Naive thymus-derived CD4-positive, alpha-beta T cell (primary cell): ENCODE measurements at regions not wholly inside any gene's neighbourhood (a gene's known extent, or its start where the extent isn't known, plus 50 kb on each side); places are given as distances from the start of the nearest gene placed in this dataset.

Experiments
- ATAC-seq: fragments of 150-1000 bp; cut with Tn5 transposase; 2 replicates; pipeline ENCODE4 v1.10.0; 2021; ENCODE audit warnings: mild to moderate bottlenecking, moderate library complexity
- CTCF ChIA-PET: fragments of 350-600 bp; sonication (Branson Sonifier 250); formaldehyde crosslinking; loops from one replicate; lab custom pipeline; 2021; ENCODE audit warnings: antibody characterized with exemption; lab: Charles Lee
- POLR2A ChIA-PET: fragments of 350-600 bp; sonication (Branson Sonifier 250); formaldehyde crosslinking; loops from one replicate; lab custom pipeline; 2021; ENCODE audit warnings: antibody characterized with exemption, inconsistent platforms; lab: Charles Lee
- DNase-seq, 9 donors: peaks; one replicate each; pipeline versions ENCODE4 v3.0.0 to v3.0.0-alpha.2; 2020 to 2022; ENCODE audit warnings: mixed read lengths in 1 of 9
- H3K27ac ChIP-seq: one replicate; pipeline ENCODE4 v1.7.0; 2013; ENCODE audit warnings: mild to moderate bottlenecking, low read depth, low read length, moderate library complexity
- H3K27me3 ChIP-seq, 2 donors: one replicate each; pipeline ENCODE4 v1.7.0; 2013; ENCODE audit warnings: low read length in 2 of 2, mild to moderate bottlenecking in 2 of 2, moderate library complexity in 2 of 2; ENCODE audit not compliant: control insufficient read depth in 2 of 2, insufficient read depth in 2 of 2
- H3K36me3 ChIP-seq, 3 experiments: 1 replicate in 2 of 3; 2 replicates in 1 of 3; pipeline ENCODE4 v1.7.0; 2013; ENCODE audit warnings: low read length in 3 of 3, mild to moderate bottlenecking in 3 of 3, moderate library complexity in 1 of 3; ENCODE audit not compliant: insufficient read depth in 3 of 3, control insufficient read depth in 2 of 3
- H3K4me1 ChIP-seq, 2 donors: one replicate each; pipeline ENCODE4 v1.7.0; 2013; ENCODE audit warnings: low read length in 2 of 2, mild to moderate bottlenecking in 2 of 2, moderate library complexity in 1 of 2; ENCODE audit not compliant: control insufficient read depth in 2 of 2, insufficient read depth in 2 of 2
- H3K4me3 ChIP-seq: 2 replicates; pipeline ENCODE4 v1.7.0; 2013; ENCODE audit warnings: mild to moderate bottlenecking, low read length
- H3K9me3 ChIP-seq, 3 experiments: 1 replicate in 2 of 3; 2 replicates in 1 of 3; pipeline ENCODE4 v1.7.0; 2013; ENCODE audit warnings: low read length in 3 of 3; ENCODE audit not compliant: control insufficient read depth in 2 of 3
- H3K27ac Mint-ChIP-seq, 9 donors: one replicate each; pipeline ENCODE4 v1.8.0; 2020 to 2022; ENCODE audit warnings: mixed read lengths in 9 of 9, mild to moderate bottlenecking in 8 of 9, moderate library complexity in 5 of 9, inconsistent platforms in 2 of 9
- H3K27me3 Mint-ChIP-seq, 5 donors: one replicate each; pipeline ENCODE4 v1.8.0; 2021 to 2022; ENCODE audit warnings: mixed read lengths in 5 of 5, mild to moderate bottlenecking in 1 of 5
- H3K36me3 Mint-ChIP-seq, 5 donors: one replicate each; pipeline ENCODE4 v1.8.0; 2020 to 2022; ENCODE audit warnings: mixed read lengths in 5 of 5, mild to moderate bottlenecking in 3 of 5, inconsistent platforms in 1 of 5
- H3K4me1 Mint-ChIP-seq, 7 donors: one replicate each; pipeline ENCODE4 v1.8.0; 2020 to 2022; ENCODE audit warnings: mixed read lengths in 7 of 7, mild to moderate bottlenecking in 3 of 7, inconsistent platforms in 1 of 7
- H3K4me3 Mint-ChIP-seq, 10 donors: one replicate each; pipeline ENCODE4 v1.8.0; 2020 to 2022; ENCODE audit warnings: mild to moderate bottlenecking in 10 of 10, mixed read lengths in 10 of 10, moderate library complexity in 6 of 10, inconsistent platforms in 2 of 10
- H3K9me3 Mint-ChIP-seq, 11 donors: one replicate each; pipeline ENCODE4 v1.8.0; 2020 to 2022; ENCODE audit warnings: mixed read lengths in 11 of 11, mild to moderate bottlenecking in 4 of 11, inconsistent platforms in 1 of 11, moderate library complexity in 1 of 11
- intact Hi-C, 2 donors: fragments of 100-400 bp; cut with micrococcal nuclease; formaldehyde crosslinking; loops; one replicate each; pipeline ENCODE4 v1.15.1; 2023

DNA sequence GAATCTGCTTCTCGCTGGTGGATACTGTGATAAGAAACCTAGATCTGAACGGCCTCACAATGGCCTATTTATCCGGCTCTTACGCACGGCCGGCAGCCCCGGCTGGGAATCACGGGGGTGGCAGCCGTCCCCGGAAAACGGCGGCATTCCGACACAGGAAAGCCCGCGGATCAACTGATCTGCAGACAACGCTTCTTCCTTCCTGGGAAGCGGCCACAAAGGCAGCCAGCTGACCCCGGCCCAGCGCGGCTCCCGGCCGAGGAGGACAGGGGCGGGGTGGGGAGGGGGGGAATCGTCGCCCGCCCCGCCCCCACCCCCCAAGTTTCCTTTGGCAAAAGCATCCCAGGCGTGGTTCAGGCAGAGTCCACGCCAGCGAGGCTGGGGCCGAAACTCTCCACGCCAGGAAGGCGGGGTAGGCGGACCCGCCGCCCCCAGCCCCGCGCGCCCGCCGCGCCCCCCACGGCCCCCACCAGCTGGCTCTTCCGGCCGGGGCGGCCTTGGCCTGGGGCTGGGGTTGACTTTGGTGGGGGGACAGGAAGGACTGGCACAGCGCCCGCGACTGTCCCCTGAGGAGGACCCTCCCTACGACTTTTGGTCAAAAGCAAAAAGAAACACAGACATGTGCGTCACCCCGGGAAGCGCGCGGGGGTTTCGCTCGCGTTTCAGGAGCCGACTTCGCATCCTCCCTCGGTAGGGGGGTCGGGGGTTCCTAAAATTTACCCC is 247.7 kb upstream of the ANKRD55 start:
- H3K27me3 ChIP-seq = no peaks in the 10 kb centered on the region
- H3K9me3 ChIP-seq = no peaks in the 10 kb centered on the region
- H3K36me3 Mint-ChIP-seq = peaks cover 0 to 3% (median 0%) of the 10 kb centered on the region in 5 donors
- CTCF ChIA-PET = interaction anchor here (0.6 to 2.1 kb wide), 8 partner anchors 9 to 889 kb away, joined by 3 to 6 read pairs (median 4); no protein-coding TSS in a partner anchor
- H3K4me3 Mint-ChIP-seq = peak overlapping the region; percentile 80 to 98 (median 90)
- H3K27ac Mint-ChIP-seq = peak overlapping the region; percentile 86 to 95 (median 93)
- POLR2A ChIA-PET = interaction anchor here (0.6 to 5.8 kb wide), 18 partner anchors 10 to 768 kb away, joined by 3 to 27 read pairs (median 4); partner anchors contain the start of gene MAP3K1
- H3K9me3 Mint-ChIP-seq = no peaks in the 10 kb centered on the region
- H3K4me1 ChIP-seq = peaks cover 0 to 37% of the 10 kb centered on the region in 2 donors
- ATAC-seq = peak; percentile 33
- H3K27me3 Mint-ChIP-seq = no peaks in the 10 kb centered on the region
- intact Hi-C loops = loop anchor here (1.0 to 5.0 kb wide), 7 partner anchors 108 to 357 kb away; partner anchors contain the start of gene MAP3K1 (in 1 of the 2)
- peaks cover 25 to 62% (median 51%) of the 10 kb centered on the region in 7 donors for H3K4me1 Mint-ChIP-seq
- DNase-seq = peak in 5 of 9 donors; percentile 19 to 43 (median 36)
- no peaks in the 10 kb centered on the region for H3K36me3 ChIP-seq
- H3K4me3 ChIP-seq = peak overlapping the region; percentile 60
- peak overlapping the region; percentile 80 for H3K27ac ChIP-seq

DNA sequence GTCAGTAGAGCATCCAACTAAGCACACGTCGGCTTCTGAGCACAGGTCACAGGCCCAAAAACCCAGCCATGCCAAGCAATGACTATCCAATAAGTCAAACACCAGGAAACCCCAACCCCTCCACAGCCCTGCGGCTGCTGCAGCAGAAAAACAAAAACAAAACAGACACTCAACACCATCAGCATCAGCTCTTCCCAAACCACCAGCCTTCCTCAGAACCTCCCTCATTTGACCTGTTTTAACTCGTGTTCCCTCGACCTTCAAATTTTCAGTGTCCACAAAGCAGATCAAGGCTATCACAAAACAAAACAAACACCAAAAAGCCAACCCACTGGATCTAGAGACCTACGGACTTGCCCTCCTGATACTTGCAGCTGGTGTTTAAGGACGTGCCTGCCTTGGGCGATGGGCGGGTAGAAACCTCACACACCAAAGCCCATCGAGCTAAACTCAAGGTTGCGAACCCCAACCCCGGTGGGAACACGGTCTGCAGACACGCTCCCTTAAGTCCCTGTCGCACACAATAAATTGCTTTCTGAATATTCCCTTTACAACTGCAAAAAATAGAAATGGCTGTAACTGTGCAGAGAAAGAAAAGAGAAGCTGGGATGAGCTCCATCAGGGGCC is 247.1 kb upstream of the ANKRD55 start:
- Histone ChIP-seq H3K9me3 (no peaks in the 10 kb centered on the region), H3K4me3 (peak overlapping the region; percentile 60), H3K4me1 (peaks cover 0 to 37% of the 10 kb centered on the region in 2 donors), H3K36me3 (no peaks in the 10 kb centered on the region), H3K27me3 (no peaks in the 10 kb centered on the region), H3K27ac (peak overlapping the region; percentile 80)
- DNase-seq (peak in 8 of 9 donors; percentile 10 to 35 (median 26)), ATAC-seq (peak; percentile 41)
- Mint-ChIP-seq H3K4me3 (peak overlapping the region; percentile 77 to 98 (median 82)), H3K27ac (peak overlapping the region; percentile 73 to 95 (median 90)), H3K27me3 (no peaks in the 10 kb centered on the region), H3K36me3 (peaks cover 0 to 3% (median 0%) of the 10 kb centered on the region in 5 donors), H3K9me3 (no peaks in the 10 kb centered on the region), H3K4me1 (peaks cover 27 to 63% (median 52%) of the 10 kb centered on the region in 7 donors)
- ChIA-PET CTCF (interaction anchor here (0.6 to 2.1 kb wide), 7 partner anchors 10 to 358 kb away, joined by 3 to 6 read pairs (median 5); no protein-coding TSS in a partner anchor), POLR2A (interaction anchor here (0.5 to 5.8 kb wide), 24 partner anchors 11 to 768 kb away, joined by 3 to 27 read pairs (median 3); partner anchors contain the start of gene MAP3K1)
- intact Hi-C loops = loop anchor here (2.0 to 5.0 kb wide), 5 partner anchors 109 to 217 kb away; no protein-coding TSS in a partner anchor

DNA sequence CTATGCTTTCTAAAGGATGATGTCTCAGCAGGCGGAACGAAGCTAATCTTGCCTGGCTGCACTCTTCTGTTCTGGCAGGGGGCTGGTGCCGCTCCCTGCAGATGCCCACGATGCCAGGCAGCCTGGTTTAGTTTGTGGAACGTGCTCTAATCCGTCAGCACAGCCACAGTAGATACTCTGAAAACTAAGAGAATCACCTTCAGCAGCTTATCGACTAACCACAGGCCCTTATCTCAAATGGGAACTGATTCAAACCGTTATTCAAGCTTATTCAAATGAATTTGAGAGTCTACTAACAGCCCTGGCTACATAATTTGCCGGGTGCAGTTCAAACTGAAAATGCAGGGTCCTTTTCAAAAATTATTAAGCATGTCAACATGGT is 246.6 kb upstream of the ANKRD55 start:
- intact Hi-C loops = loop anchor here (1.0 to 10.0 kb wide), 11 partner anchors 107 to 545 kb away; partner anchors contain the start of gene MAP3K1 (in 1 of the 2)
- peak; percentile 22 for ATAC-seq
- H3K27me3 ChIP-seq = no peaks in the 10 kb centered on the region
- H3K36me3 ChIP-seq = no peaks in the 10 kb centered on the region
- peak overlapping the region; percentile 80 for H3K27ac ChIP-seq
- Mint-ChIP-seq H3K4me1 (peaks cover 27 to 63% (median 52%) of the 10 kb centered on the region in 7 donors), H3K36me3 (peaks cover 0 to 3% (median 0%) of the 10 kb centered on the region in 5 donors), H3K27ac (peak overlapping the region; percentile 73 to 95 (median 90)), H3K27me3 (no peaks in the 10 kb centered on the region), H3K4me3 (peak overlapping the region; percentile 77 to 98 (median 82)), H3K9me3 (no peaks in the 10 kb centered on the region)
- ChIA-PET POLR2A (interaction anchor here (0.5 to 5.8 kb wide), 22 partner anchors 11 to 767 kb away, joined by 3 to 27 read pairs (median 3); partner anchors contain the start of gene MAP3K1), CTCF (interaction anchor here (0.6 to 2.1 kb wide), 5 partner anchors 10 to 358 kb away, joined by 4 to 6 read pairs (median 5); no protein-coding TSS in a partner anchor)
- peak in 4 of 9 donors; percentile 7 to 25 (median 10) for DNase-seq
- peak overlapping the region; percentile 60 for H3K4me3 ChIP-seq
- H3K9me3 ChIP-seq = no peaks in the 10 kb centered on the region
- H3K4me1 ChIP-seq = peaks cover 0 to 37% of the 10 kb centered on the region in 2 donors

DNA sequence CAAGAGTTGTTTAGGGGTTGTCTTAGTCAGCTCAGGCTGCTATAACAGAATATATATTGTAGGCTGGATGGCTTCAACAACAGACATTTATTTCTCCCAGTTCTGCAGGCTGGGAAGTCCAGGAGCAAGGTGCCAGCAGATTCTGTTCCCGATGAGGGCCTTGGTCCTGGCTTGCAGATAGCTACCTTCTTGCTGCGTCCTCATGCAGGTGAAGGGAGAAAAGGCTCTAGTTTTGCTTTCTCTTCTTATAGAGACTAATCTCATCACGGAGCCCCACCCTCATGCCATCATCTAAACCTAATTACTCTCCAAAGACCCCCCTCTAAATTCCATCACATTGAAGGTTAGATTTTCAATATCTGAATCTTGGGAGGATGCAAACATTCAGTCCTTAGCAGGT is 246.0 kb upstream of the ANKRD55 start:
- peak overlapping the region; percentile 77 to 98 (median 82) for H3K4me3 Mint-ChIP-seq
- H3K9me3 Mint-ChIP-seq = no peaks in the 10 kb centered on the region
- ChIA-PET POLR2A (interaction anchor here (0.7 to 5.8 kb wide), 9 partner anchors 12 to 336 kb away, joined by 3 to 27 read pairs (median 5); partner anchors contain the start of gene MAP3K1), CTCF (interaction anchor here (1.3 to 2.1 kb wide), 5 partner anchors 208 to 359 kb away, joined by 4 to 11 read pairs (median 6); no protein-coding TSS in a partner anchor)
- ATAC-seq (no peak), DNase-seq (peak in 2 of 9 donors; percentile 20 to 30)
- H3K36me3 Mint-ChIP-seq = peaks cover 0 to 3% (median 0%) of the 10 kb centered on the region in 5 donors
- Histone ChIP-seq H3K27ac (peak overlapping the region; percentile 80), H3K36me3 (no peaks in the 10 kb centered on the region), H3K9me3 (no peaks in the 10 kb centered on the region), H3K4me1 (peaks cover 0 to 37% of the 10 kb centered on the region in 2 donors), H3K4me3 (peak overlapping the region; percentile 60), H3K27me3 (no peaks in the 10 kb centered on the region)
- no peaks in the 10 kb centered on the region for H3K27me3 Mint-ChIP-seq
- intact Hi-C loops = loop anchor here (1.0 to 10.0 kb wide), 6 partner anchors 107 to 544 kb away; partner anchors contain the start of gene MAP3K1 (in 1 of the 2)
- peak overlapping the region; percentile 73 to 95 (median 90) for H3K27ac Mint-ChIP-seq
- H3K4me1 Mint-ChIP-seq = peaks cover 27 to 63% (median 52%) of the 10 kb centered on the region in 7 donors

DNA sequence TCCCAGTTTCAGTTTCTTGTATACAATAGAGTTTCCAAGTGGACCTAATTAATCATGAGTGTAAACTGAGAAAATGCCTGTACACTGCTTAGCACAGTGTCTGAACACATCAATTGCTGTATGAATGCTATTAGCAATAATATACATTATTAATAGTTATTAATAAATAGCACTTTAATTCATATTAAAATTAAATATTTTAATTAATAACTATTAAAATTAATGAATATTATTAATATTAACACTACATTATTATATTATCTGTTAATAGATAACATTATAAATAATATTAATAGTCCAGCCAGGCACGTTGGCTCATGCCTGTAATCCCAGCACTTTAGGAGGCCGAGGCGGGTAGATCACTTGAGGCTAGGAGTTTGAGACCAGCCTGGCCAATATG is 244.9 kb upstream of the ANKRD55 start:
- intact Hi-C loops = loop anchor here in 1 of 2 donors (5.0 to 10.0 kb wide), 3 partner anchors 151 to 543 kb away; no protein-coding TSS in a partner anchor
- no peaks in the 10 kb centered on the region for H3K27me3 ChIP-seq
- ChIA-PET POLR2A (interaction anchor here (1.0 to 5.8 kb wide), 4 partner anchors 11 to 337 kb away, joined by 4 to 27 read pairs (median 11); partner anchors contain the start of gene MAP3K1), CTCF (interaction anchor here (0.6 to 2.1 kb wide), 5 partner anchors 174 to 360 kb away, joined by 3 to 11 read pairs (median 4); no protein-coding TSS in a partner anchor)
- H3K4me3 ChIP-seq = no peak overlapping the region
- H3K36me3 Mint-ChIP-seq = peaks cover 0 to 2% (median 0%) of the 10 kb centered on the region in 5 donors
- H3K9me3 Mint-ChIP-seq = no peaks in the 10 kb centered on the region
- H3K4me1 Mint-ChIP-seq = peaks cover 27 to 63% (median 52%) of the 10 kb centered on the region in 7 donors
- no peak overlapping the region for H3K27ac ChIP-seq
- peak overlapping the region in 5 of 10 donors; percentile 2 to 71 (median 54) for H3K4me3 Mint-ChIP-seq
- no peak for DNase-seq
- H3K4me1 ChIP-seq = peaks cover 0 to 37% of the 10 kb centered on the region in 2 donors
- H3K36me3 ChIP-seq = no peaks in the 10 kb centered on the region
- H3K27me3 Mint-ChIP-seq = no peaks in the 10 kb centered on the region
- peak overlapping the region in 7 of 9 donors; percentile 46 to 88 (median 76) for H3K27ac Mint-ChIP-seq
- no peaks in the 10 kb centered on the region for H3K9me3 ChIP-seq
- no peak for ATAC-seq
